ENCODE measurements at regions not wholly inside any gene's neighbourhood (a gene's known extent, or its start where the extent isn't known, plus 50 kb on each side); places are given as distances from the start of the nearest gene placed in this dataset.

- Mint-ChIP-seq H3K4me3 (no peak overlapping the region), H3K4me1 (no peaks in the 10 kb centered on the region), H3K27ac (no peak overlapping the region), H3K9me3 (no peaks in the 10 kb centered on the region), H3K27me3 (ENCODE audit: low read depth, poor library complexity) (peaks cover 4% of the 10 kb centered on the region), H3K36me3 (ENCODE audit: low read depth) (no peaks in the 10 kb centered on the region)
- no peak for TF ChIP-seq CTCF (IDR thresholded peaks at IDR 0.05)
- no peak for DNase-seq
Observed at GRCh38 chr5:8157320-8157822, 288.4 kb downstream of the MTRR start.

- no peak for DNase-seq
- Mint-ChIP-seq H3K4me3 (no peak overlapping the region), H3K36me3 (ENCODE audit: low read depth) (no peaks in the 10 kb centered on the region), H3K27ac (no peak overlapping the region), H3K9me3 (no peaks in the 10 kb centered on the region), H3K4me1 (no peaks in the 10 kb centered on the region), H3K27me3 (ENCODE audit: low read depth, poor library complexity) (peaks cover 3% of the 10 kb centered on the region)
- TF ChIP-seq CTCF (IDR thresholded peaks at IDR 0.05) = no peak
Observed at GRCh38 chr5:8176101-8176693, 307.2 kb downstream of the MTRR start.

- Mint-ChIP-seq H3K4me1 (no peaks in the 10 kb centered on the region), H3K36me3 (ENCODE audit: low read depth) (no peaks in the 10 kb centered on the region), H3K9me3 (no peaks in the 10 kb centered on the region), H3K27me3 (ENCODE audit: low read depth, poor library complexity) (peaks cover 8% of the 10 kb centered on the region), H3K27ac (no peak overlapping the region), H3K4me3 (no peak overlapping the region)
- peak; percentile 73 for DNase-seq
- peak; percentile 88 for TF ChIP-seq CTCF (IDR thresholded peaks at IDR 0.05)
Observed at GRCh38 chr5:8184455-8185063, 315.6 kb downstream of the MTRR start.

GRCh38 chr5:8185852-8186251 lies 316.9 kb downstream of the MTRR start:
- peaks cover 5% of the 10 kb centered on the region for H3K27me3 Mint-ChIP-seq (ENCODE audit: low read depth, poor library complexity)
- TF ChIP-seq CTCF (IDR thresholded peaks at IDR 0.05) = no peak
- H3K4me1 Mint-ChIP-seq = no peaks in the 10 kb centered on the region
- H3K36me3 Mint-ChIP-seq (ENCODE audit: low read depth) = no peaks in the 10 kb centered on the region
- DNase-seq = no peak
- no peaks in the 10 kb centered on the region for H3K9me3 Mint-ChIP-seq
- no peak overlapping the region for H3K27ac Mint-ChIP-seq
- no peak overlapping the region for H3K4me3 Mint-ChIP-seq

- H3K9me3 Mint-ChIP-seq = peaks cover 7% of the 10 kb centered on the region
- no peaks in the 10 kb centered on the region for H3K4me1 Mint-ChIP-seq
- H3K27me3 Mint-ChIP-seq (ENCODE audit: low read depth, poor library complexity) = no peaks in the 10 kb centered on the region
- no peak for DNase-seq
- no peaks in the 10 kb centered on the region for H3K36me3 Mint-ChIP-seq (ENCODE audit: low read depth)
- H3K4me3 Mint-ChIP-seq = no peak overlapping the region
- no peak overlapping the region for H3K27ac Mint-ChIP-seq
- no peak for TF ChIP-seq CTCF (IDR thresholded peaks at IDR 0.05)
Observed at GRCh38 chr5:8188874-8189565, 320.1 kb downstream of the MTRR start.
